T-helper 1 cell treated with Interleukin-12 subunit alpha and Interleukin-12 subunit beta and Interleukin-4 antibody, amounts not matched to agents 30 ng/mL and 1 ng/mL, for 36 hours (primary cell): ENCODE measurements at regions not wholly inside any gene's neighbourhood (a gene's known extent, or its start where the extent isn't known, plus 50 kb on each side); places are given as distances from the start of the nearest gene placed in this dataset.
"Not testable (repeated sequence)": the region's sequence is repeated elsewhere in the genome, so short reads cannot be mapped to it uniquely, and the experiment has no call there.

ENCODE experiments used
- intact Hi-C: fragments of 100-400 bp; cut with micrococcal nuclease; formaldehyde crosslinking; loops from one replicate; pipeline ENCODE4 v1.15.1; 2024

DNA sequence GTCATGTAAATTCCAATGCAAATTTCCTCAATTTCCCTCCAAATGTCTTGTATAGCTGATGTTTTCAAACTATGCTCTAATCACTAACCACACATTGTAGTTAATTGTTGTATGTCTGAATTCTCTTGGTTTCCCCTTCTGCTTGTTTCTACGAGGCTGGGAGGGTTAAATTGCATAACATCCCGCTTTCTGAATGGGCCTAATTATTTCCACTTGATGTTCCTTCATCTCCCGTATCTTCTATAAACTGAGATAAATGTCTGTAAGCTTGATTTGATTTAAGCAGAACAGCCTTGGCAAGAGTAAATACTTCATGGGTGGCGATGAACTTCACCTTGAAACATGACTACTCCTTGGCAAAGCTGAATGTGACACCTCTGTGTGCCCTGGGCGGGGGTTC lies 72.2 kb downstream of the SERINC2 start:
- intact Hi-C loops = loop anchor here (5.0 kb wide), 1 partner anchor 1597 kb away; the partner anchor contains the start of gene AZIN2

DNA sequence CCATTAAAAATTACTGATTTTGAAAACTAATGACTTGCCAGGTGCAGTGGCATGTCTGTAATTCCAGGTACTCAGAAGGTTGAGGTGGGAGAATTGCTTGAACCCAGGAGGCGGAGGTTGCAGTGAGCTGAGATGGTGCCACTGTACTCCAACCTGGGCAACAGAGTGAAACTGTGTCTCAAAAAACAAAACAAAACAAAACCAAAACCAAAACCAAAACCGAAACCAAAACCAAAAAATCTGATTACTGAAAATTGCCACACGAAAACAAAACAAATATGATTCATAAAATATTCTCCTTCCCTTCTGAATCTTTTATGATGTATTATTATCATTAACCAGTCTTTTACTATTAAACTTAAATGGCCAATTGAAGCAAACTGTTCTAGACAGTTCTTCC lies 74.1 kb downstream of the SERINC2 start:
- intact Hi-C loops = loop anchor here (1.0 to 5.0 kb wide), 2 partner anchors 62 to 1595 kb away; partner anchors contain the start of gene AZIN2

DNA sequence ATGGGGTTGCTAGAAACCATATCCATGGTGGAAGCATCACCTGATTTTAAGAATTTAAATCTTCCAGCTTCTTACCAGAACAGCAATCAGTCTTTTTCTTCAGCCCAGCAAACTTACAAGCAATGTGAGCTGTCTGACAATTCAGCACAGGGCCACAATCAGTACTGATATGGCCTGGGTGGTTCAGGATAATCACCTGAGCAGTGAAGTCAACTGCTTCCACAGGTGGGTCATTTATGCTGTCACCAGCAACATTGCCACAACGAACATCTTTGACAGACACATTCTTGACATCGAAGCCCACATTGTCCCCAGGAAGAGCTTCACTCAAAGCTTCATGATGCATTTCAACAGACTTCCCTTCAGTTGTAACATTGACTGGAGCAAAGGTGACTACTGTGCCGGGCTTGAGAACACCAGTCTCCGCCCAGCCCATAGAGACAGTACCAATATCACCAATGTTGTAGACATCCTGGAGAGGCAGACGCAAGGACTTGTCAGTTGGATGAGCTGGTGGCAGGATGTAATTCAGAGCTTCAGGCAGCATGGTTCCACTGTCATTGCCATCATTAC lies 74.8 kb downstream of the SERINC2 start:
- intact Hi-C loops = loop anchor here (1.0 to 5.0 kb wide), 2 partner anchors 61 to 1594 kb away; partner anchors contain the start of gene AZIN2

DNA sequence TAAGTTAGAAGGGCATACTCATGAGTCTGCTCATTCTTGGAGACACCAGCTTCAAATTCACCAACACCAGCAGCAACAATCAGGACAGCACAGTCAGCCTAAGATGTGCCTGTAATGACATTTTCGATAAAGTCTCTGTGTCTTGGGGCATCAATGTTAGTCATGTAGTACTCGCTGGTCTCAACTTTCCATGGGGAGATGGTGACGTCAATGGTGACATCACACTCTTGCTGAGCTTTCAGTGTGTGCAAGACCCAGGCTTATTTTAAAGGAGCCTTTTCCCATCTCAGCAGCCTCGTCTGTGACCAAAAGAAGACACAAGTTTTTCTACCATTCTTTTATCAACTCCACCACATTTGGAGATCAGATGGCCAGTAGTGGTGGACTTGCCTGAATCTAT lies 75.5 kb downstream of the SERINC2 start:
- intact Hi-C loops = loop anchor here (5.0 kb wide), 1 partner anchor 1594 kb away; the partner anchor contains the start of gene AZIN2

DNA sequence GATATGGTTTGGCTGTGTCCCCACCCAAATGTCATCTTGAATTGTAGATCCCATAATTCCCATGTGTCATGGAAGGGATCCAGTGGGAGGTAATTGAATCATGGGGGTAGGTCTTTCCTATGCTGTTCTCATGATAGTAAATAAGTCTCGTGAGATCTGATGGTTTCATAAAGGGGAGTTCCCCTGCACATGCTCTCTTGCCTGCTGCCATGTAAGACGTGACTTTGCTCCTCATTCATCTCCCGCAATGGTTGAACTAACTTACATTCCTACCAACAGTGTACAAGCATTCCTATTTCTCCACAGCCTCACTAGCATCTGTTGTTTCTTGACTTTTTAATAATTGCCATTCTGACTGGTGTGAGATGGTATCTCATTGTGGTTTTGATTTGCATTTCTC lies 76.6 kb downstream of the SERINC2 start:
- intact Hi-C loops = loop anchor here (5.0 kb wide), 1 partner anchor 1593 kb away; the partner anchor contains the start of gene AZIN2

DNA sequence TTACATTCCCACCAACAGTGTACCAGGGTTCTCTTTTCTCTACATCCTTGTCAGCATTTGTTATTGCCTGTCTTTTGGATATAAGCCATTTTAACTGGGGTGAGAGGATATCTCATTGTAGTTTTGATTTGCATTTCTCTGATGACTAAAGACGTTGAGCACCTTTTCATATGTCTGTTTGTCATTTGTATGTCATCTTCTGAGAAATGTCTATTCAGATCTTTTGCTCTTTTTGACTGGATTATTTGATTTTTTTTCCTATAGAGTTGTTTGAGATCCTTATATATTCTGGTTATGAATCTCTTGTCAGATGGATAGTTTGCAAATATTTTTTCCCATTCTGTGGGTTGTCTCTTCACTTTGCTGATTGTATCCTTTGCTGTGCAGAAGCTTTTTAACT lies 77.6 kb downstream of the SERINC2 start:
- intact Hi-C loops = not testable (repeated sequence)

DNA sequence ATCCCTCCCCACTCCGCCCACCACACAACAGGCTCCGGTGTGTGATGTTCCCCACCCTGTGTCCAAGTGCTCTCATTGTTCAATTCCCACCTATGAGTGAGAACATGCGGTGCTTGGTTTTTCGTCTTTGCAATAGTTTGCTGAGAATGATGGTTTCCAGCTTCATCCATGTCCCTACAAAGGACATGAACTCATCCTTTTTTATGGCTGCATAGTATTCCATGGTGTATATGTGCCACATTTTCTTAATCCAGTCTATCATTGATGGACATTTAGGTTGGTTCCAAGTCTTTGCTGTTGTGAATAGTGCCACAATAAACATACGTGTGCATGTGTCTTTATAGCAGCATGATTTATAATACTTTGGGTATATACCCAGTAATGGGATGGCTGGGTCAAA lies 81.0 kb upstream of the TINAGL1 start:
- intact Hi-C loops = not testable (repeated sequence)

DNA sequence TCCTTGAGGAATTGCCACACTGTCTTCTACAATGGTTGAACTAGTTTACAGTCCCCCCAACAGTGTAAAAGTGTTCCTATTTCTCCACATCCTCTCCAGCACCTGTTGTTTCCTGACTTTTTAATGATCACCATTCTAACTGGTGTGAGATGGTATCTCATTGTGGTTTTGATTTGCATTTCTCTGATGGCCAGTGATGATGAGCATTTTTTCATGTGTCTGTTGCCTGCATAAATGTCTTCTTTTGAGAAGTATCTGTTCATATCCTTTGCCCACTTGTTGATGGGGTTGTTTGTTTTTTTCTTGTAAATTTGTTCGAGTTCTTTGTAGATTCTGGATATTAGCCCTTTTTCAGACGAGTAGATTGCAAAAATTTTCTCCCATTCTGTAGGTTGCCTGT lies 80.5 kb upstream of the TINAGL1 start:
- intact Hi-C loops = not testable (repeated sequence)

DNA sequence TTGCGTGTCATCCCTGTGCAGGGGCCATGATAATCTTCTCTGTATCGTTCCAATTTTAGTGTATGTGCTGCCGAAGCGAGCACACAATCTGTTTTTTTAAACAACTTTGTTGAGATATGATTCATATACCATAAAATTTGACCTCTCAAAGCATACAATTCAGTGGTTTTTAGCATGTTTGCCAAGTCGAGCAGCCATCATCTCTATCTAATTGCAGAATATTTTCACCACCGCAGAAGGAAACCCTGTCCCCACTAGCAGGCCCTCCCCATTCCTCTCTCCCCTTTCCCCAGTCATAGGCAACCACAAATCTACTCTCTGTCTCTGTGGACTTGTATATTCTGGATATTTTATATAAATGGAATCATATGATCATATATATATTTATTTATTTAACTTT lies 78.7 kb upstream of the TINAGL1 start:
- intact Hi-C loops = no loop called here

DNA sequence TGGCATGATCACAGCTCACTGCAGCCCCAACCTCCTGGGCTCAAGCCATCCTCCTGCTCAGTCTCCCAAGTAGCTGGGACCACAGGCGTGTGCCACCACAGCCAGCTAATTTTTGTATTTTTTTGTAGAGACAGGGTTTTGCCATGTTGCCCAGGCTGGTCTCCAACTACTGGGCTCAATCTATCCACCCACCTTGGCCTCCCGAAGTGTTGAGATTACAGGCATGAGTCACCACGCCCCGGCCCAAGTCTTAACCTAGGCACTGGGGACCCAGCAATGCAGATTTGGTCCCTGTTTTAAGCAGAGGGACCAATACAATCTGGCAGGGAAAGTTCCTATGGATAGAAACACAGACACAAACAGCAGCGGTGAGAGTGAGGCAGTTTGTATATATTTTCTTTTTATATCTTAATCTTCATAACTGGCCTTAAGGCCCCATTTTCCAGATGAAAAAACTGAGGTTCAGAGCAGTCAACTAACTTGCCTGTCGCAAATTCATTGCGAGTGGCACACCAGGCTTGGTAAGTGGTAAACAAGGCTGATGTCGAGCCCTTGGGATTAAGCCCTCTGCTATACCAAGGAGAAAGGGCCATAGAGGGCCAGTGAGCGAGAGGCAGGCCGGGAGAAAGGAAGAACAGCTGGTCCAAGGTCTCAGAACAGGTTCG lies 77.8 kb upstream of the TINAGL1 start:
- intact Hi-C loops = no loop called here

DNA sequence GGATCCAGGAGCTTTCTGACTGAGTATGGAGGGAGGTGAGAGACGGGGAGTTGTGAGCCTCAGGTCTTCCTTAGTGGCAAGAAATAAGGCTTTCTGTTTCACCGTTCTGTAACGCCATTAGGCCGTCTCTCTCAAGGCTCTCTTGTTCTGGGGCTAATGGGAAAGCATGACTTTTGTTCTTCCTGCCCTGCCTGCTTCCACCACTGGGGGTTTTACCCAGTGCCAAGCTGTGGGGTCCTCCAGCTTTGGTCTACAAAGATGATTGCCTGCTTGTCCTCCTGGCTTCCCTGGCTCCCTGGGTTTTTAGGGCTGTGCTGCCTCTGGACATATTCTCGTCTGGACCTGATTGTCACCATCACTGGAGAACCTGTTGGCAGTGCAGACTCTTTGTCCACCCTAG lies 74.8 kb upstream of the TINAGL1 start:
- intact Hi-C loops = no loop called here

DNA sequence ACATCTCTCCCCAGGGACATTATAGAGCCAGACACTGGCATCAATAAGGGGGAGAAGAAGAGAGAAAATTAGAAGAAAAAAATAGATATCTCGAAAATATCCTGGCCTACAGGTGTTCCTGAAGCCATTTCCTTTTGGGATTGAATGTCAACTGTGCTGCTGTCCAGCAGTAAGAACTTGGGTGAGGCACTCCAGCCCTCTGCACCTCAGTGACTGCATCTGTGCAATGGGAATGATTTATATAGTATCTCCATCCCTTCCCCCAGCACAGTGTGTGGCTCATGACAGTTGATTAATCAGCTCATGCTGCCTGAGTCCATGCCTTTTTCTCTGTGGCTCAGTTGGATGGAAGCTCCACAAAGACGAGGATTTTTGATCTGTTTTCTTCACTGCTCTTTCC lies 74.1 kb upstream of the TINAGL1 start:
- intact Hi-C loops = no loop called here

DNA sequence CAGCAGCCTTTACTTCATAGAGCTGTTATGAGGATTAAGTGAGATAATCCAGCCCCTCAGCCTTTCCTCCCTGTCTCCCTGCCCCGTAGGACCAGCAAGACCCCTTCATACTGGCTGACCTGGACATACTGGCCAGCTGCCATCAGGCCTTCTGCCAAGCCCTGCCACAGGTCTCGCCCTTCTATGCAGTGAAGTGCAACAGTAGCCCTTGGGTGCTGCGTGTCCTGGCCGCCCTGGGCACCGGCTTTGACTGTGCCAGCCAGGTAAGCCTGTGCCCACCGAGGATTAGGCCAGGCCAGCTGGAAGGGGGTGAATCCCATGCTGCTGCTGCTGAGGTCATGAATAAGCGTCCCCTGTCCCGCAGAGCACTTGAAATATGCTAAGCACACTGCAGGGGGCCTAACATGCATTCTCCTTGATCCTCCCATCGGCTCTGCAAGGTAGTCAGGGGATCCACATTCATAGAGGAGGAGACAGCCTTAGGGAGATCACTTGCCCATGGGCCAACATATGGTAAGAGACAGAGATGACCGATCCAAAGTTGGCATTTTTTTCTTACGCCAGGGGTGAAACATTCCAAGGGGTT lies 73.3 kb upstream of the TINAGL1 start:
- intact Hi-C loops = no loop called here

DNA sequence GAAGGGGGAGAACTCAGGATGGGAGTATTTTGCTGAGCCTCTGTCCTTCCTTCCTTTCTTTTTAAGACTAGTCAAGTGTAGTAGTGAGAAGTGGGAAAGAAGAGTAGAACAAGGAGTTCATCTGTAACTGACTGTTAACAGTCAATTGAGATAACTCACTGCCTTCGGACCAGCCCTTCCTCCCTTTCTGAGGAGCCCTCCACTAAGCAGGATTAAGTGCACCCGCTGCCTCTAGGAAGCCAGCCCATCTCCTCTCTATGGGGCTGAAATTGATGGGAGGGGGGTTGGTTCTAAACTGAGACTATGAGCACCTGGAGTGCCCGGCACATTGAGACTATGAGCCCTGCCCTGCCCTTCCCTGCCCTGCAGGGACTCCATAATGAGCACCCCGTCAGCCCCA lies 72.7 kb upstream of the TINAGL1 start:
- intact Hi-C loops = no loop called here

DNA sequence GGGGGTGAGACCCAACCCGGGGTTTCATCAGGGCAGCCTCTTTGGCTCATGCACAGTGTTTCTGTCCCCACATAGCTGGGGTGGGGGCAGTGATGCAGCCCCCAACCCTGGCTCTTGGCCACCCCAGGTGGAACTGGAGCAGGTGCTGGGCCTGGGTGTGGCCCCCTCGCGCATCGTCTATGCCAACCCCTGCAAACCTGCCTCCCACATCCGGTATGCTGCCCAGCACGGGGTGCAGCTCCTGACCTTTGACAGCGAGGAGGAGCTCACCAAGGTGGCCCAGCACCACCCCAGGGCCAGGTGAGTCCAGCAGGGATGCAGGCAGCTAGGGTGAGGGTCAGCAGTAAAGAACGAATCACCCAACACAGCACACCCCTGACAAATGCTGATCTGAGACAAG lies 72.3 kb upstream of the TINAGL1 start:
- intact Hi-C loops = no loop called here

DNA sequence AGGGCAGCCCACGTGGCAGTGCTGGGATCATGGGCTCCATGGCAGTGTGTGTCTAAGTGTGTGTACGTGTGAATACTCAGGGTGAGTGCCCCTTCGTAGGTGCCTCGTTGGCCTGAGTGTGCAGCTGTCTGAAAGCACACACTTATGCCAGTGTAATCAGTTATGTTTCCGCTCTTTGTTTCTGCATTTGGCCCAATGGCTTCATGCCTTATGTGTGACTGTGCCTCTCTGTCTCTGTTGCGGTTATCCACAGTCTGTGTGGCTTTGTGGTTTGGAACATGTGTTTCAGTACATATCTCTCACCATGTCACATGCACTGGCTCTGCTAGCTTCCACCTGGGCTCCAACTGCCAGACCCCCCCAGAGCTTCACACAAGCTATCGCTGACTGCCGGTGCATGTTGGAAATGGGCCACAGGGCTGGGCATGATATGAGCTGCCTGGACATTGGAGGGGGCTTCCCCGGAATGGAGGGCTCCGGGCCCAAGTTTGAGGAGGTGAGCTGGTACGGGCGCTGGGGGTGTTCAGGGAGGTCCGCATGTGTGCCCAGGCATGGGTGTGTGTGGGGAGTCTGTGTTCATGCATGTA lies 70.3 kb upstream of the TINAGL1 start:
- intact Hi-C loops = no loop called here

DNA sequence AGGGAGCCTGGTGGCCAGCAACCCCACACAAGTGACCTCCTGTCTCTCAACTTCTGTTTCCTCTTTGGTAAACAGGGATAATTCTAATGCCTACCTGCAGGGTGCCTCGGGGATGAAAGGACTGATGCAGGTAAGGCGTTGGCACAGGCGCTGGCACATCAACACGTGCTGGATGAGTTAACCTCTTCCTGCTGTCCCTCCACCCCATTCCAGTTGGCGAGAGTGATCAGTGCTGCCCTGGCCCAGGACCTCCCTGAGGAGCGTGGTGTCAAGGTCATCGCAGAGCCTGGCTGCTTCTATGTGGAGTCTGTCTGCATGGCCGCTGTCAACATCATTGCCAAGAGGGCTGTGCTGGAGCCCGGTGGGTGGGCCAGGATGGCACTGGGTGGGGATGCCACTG lies 69.1 kb upstream of the TINAGL1 start:
- intact Hi-C loops = no loop called here

DNA sequence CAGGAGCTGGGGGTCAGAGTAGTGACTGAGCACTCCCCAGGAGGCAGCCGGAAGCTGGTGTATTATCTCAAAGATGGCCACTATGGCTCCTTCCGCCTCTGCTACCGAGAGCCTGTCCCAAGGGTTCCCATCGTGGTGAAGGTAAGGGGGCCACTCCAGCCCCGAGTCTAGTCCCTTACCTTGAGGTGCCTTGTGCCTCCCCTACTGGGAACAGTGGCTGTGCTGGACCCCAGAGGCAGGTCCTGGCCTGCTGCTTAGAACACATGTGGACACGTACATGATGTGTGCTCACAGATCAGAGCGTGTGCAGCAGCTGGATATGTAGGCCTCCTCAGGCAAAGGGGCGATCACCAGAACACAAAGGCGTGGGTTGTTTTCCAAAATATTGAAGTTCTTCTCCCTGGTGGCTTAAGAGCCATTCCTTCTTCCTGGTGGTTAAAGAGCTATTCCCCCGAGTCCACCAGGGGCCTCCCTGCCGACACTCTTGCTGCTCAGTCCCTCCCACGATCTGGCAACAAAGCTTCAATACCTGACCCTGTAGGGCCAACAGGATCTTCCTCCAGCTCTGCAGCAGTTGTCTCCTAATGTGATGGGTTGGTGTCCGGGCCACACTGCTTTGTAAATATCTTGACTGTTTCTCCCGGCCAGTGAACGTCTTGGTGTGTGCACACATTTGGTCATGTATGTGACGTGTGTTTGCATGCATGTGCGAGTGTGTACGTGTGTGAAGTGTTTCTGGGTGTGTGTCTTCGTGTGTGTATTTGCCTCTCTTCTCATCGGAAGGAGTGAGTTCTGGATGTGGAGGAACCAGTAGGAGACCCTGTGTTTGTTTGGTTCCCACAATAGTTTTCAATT lies 68.4 kb upstream of the TINAGL1 start:
- intact Hi-C loops = no loop called here

DNA sequence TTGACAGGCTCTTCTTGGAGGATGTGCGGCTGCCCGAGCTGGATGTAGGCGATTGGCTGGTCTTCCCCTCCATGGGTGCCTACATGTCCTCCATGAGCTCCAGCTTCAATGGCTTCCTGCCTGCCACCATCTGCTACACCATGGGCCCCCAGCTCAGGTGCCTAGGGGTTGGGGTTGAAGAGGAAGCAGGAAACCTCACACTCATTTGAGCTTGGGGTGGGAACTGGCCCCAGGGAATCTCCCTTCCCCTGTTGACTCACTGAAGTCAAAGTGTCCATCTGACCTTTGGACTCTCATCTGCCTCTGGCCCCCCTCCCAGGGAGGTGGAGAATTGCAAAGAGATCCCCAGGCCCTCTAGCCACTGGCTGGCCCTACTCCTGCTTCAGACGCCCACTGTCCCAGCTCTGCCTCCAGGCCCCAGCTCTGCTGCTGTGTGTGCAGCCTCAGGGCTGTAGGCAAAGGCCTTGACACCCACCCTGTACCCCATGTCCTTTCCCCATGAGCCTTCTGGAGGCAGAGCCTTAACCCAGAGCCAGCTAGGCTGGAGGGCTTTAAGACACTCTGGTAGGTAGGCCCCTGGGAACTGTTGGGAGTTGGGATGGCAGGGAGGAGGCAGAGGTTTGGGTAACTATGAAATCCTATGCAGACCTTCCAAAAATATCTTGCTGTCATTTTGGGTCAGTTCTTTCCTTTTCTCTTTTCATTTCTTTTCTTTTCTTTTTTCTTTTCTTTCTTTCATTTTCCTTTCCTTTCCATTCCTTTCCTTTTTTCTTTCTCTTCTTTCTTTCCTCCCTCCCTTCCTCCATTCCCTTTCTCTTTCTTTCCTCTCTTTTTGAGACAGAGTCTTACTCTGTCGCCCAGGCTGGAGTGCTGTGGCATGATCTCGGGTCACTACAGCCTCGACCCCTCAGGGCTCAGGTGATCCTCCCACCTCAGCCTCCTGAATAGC lies 66.9 kb upstream of the TINAGL1 start:
- intact Hi-C loops = no loop called here

DNA sequence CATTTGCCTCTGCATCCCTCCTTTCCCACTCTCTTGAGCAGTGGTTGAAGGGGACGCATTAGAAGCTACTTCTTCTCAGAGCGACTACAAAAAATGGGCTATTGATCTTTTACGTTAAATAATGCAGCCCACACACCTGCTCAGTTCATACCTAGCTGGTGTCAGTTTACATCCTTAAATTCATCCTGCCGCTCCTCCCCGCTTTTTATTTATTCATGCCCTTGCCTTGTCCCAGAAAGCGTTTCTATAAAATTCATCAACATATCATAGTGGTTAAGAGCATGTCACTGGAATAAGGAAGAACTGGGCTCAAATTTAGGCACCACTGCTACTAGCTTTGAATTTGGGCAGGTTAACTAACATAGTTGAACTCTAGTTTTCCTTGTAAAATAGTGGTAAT lies 66.0 kb upstream of the TINAGL1 start:
- intact Hi-C loops = no loop called here
